ENCODE measurements at regions not wholly inside any gene's neighbourhood (a gene's known extent, or its start where the extent isn't known, plus 50 kb on each side); places are given as distances from the start of the nearest gene placed in this dataset.

- TF ChIP-seq CTCF (IDR thresholded peaks at IDR 0.05; ENCODE audit: insufficient read depth, low read length, severe bottlenecking): no peak
- no peaks in the 10 kb centered on the region for H3K27me3 ChIP-seq (ENCODE audit: control insufficient read depth, insufficient read depth, low read length)
- H3K4me3 ChIP-seq (ENCODE audit: low read depth, low read length): no peak overlapping the region
- no peaks in the 10 kb centered on the region for H3K36me3 ChIP-seq (ENCODE audit: control insufficient read depth, insufficient read depth, low read length)
- FAIRE-seq (no peak), DNase-seq (ENCODE audit: low read depth) (no peak)
These were observed 489.6 kb downstream of the KLF5 start for GRCh38 chr13:73548449-73548848.

- no peak for TF ChIP-seq CTCF (IDR thresholded peaks at IDR 0.05; ENCODE audit: insufficient read depth, low read length, severe bottlenecking)
- H3K36me3 ChIP-seq (ENCODE audit: control insufficient read depth, insufficient read depth, low read length): no peaks in the 10 kb centered on the region
- peak; percentile 74 for DNase-seq (ENCODE audit: low read depth)
- FAIRE-seq: no peak
- no peaks in the 10 kb centered on the region for H3K27me3 ChIP-seq (ENCODE audit: control insufficient read depth, insufficient read depth, low read length)
- no peak overlapping the region for H3K4me3 ChIP-seq (ENCODE audit: low read depth, low read length)
These were observed 488.4 kb downstream of the KLF5 start for GRCh38 chr13:73547239-73547638.

DNA sequence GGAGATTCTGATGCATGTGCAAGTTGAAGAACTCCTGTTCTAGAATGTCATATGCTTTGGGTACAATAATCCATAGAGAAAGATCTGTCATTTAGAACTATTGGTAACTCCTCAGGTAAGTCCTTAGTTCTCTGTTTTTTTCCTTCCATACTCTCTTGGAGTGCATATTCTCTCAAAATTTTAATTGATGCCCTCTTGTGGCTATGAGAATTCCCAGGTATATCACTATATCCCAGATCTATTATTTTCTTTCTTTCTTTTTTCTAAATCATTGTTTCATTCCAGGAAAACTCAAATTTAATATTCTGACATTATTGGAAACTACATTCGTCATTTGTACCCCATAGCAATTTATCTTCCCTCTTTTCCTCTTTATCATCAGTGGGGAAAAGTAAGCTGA lies 485.4 kb downstream of the KLF5 start:
- Histone ChIP-seq H3K4me3 (ENCODE audit: low read depth, low read length) (no peak overlapping the region), H3K27me3 (ENCODE audit: control insufficient read depth, insufficient read depth, low read length) (no peaks in the 10 kb centered on the region), H3K36me3 (ENCODE audit: control insufficient read depth, insufficient read depth, low read length) (no peaks in the 10 kb centered on the region)
- DNase-seq (ENCODE audit: low read depth): no peak
- TF ChIP-seq CTCF (IDR thresholded peaks at IDR 0.05; ENCODE audit: insufficient read depth, low read length, severe bottlenecking): peak; percentile 13
- FAIRE-seq: no peak

GRCh38 chr13:73542446-73542845 lies 483.6 kb downstream of the KLF5 start:
- TF ChIP-seq CTCF (IDR thresholded peaks at IDR 0.05; ENCODE audit: insufficient read depth, low read length, severe bottlenecking): no peak
- peak; percentile 81 for DNase-seq (ENCODE audit: low read depth)
- no peak for FAIRE-seq
- no peaks in the 10 kb centered on the region for H3K36me3 ChIP-seq (ENCODE audit: control insufficient read depth, insufficient read depth, low read length)
- H3K27me3 ChIP-seq (ENCODE audit: control insufficient read depth, insufficient read depth, low read length): no peaks in the 10 kb centered on the region
- H3K4me3 ChIP-seq (ENCODE audit: low read depth, low read length): no peak overlapping the region

- FAIRE-seq (no peak), DNase-seq (ENCODE audit: low read depth) (peak; percentile 38)
- no peak for TF ChIP-seq CTCF (IDR thresholded peaks at IDR 0.05; ENCODE audit: insufficient read depth, low read length, severe bottlenecking)
These were observed 478.1 kb downstream of the KLF5 start for GRCh38 chr13:73536865-73537264.

GRCh38 chr13:73535341-73535740 lies 476.5 kb downstream of the KLF5 start:
- DNase-seq (ENCODE audit: low read depth): peak; percentile 63

More at GRCh38 chr13:73536865-73537264, 478.1 kb downstream of the KLF5 start:
- Histone ChIP-seq H3K36me3 (ENCODE audit: control insufficient read depth, insufficient read depth, low read length) (no peaks in the 10 kb centered on the region), H3K27me3 (ENCODE audit: control insufficient read depth, insufficient read depth, low read length) (no peaks in the 10 kb centered on the region), H3K4me3 (ENCODE audit: low read depth, low read length) (no peak overlapping the region)

More at GRCh38 chr13:73535341-73535740, 476.5 kb downstream of the KLF5 start:
- no peaks in the 10 kb centered on the region for H3K36me3 ChIP-seq (ENCODE audit: control insufficient read depth, insufficient read depth, low read length)
- FAIRE-seq: no peak
- no peak overlapping the region for H3K4me3 ChIP-seq (ENCODE audit: low read depth, low read length)
- H3K27me3 ChIP-seq (ENCODE audit: control insufficient read depth, insufficient read depth, low read length): no peaks in the 10 kb centered on the region
- no peak for TF ChIP-seq CTCF (IDR thresholded peaks at IDR 0.05; ENCODE audit: insufficient read depth, low read length, severe bottlenecking)
